SKM-1 (cell line): ENCODE measurements at regions not wholly inside any gene's neighbourhood (a gene's known extent, or its start where the extent isn't known, plus 50 kb on each side); places are given as distances from the start of the nearest gene placed in this dataset.

Experiments used
- DNase-seq: peaks from one replicate; lab custom pipeline; 2025; ENCODE audit not compliant: unreplicated experiment; lab: John Stamatoyannopoulos, UW

DNA sequence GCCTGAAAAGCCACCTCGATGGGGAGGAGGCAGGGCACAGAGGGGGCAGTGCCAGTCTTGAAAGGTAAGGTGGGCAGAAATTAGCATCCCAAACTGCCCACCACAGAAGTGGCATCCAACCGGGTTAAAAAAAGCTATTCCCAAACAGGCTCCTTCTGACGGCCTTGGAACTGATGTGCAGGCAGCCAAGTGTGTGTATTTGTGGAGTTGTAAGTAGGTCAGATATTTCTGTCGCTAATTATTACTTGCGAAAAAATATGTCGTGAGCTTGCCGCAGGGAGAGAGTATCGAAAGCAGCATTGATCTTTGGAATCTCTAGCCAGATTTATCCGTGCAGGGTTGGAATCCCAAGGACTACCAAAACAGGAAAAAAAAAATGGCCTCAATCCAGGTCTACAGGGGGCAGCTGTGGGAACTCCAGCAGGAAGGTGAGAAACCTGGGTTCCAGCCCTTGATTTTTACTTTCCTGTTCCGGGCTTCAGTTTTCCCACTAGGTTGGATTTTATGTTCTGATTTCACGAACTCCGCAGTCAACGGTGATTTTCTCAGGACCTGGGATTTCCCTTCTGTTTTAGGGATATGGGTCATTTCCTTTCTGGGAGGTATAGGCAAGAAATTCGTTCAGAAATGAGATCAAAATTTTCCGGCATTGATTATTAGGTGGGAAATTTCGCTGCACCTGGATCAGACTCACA is 200.8 kb downstream of the RGS3 start:
- no peak for DNase-seq

DNA sequence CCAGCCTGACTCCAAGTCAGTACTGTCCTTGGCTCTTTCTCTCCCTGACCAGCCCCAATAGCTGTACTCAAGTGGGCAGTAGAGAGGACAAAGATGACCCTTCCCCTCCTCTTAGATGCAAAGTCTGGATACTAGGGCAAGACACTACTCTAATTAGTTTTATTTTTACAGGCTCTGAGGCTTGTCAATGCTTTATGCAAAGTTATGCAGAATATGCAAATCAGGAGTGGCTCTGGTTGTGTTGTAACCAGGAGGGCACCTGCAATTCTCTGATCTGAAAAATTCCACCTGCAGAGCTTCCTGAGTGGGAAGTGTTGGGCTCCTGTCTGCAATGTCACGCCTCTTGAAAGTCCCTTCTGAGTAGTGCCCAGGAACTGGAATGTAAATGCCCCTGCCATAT is 201.5 kb downstream of the RGS3 start:
- DNase-seq = no peak

DNA sequence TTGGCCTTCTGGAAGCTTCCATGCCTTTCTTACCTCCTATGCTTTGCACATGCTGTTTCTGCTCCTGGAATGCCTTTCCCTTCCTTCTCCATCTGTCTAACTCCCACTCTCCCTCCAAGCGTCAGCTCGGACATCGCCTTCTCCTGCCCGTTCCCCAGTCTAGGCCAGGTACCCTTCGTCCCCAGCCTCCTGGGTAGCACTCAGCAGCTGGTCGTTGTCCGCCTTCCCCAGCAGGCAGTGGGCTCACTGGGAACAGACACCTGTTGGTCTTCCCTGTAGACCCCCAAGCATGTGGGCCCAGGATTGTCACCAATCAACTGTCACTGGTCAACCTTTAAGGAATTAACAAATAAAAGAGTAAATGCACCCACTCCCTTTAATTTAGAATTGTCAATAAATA is 202.2 kb downstream of the RGS3 start:
- DNase-seq = no peak

DNA sequence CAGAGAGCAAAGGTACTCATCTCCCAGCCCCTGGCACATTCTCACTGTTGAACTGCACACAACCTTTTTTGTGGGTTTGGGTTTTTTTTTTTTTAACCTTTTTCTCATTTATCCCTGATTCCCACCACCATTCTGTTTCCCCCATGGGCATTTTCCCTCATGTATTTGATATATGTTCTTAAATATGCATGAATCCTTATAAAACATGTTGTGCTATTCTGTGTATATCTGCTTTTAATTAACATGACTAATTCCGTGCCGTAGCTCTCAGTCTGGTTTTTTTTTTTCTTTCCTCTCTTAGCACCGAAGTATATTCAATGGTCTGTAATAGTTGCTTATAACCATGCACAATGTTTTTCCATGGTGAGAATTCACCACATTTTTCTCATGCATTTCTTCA is 204.5 kb downstream of the RGS3 start:
- DNase-seq = no peak

DNA sequence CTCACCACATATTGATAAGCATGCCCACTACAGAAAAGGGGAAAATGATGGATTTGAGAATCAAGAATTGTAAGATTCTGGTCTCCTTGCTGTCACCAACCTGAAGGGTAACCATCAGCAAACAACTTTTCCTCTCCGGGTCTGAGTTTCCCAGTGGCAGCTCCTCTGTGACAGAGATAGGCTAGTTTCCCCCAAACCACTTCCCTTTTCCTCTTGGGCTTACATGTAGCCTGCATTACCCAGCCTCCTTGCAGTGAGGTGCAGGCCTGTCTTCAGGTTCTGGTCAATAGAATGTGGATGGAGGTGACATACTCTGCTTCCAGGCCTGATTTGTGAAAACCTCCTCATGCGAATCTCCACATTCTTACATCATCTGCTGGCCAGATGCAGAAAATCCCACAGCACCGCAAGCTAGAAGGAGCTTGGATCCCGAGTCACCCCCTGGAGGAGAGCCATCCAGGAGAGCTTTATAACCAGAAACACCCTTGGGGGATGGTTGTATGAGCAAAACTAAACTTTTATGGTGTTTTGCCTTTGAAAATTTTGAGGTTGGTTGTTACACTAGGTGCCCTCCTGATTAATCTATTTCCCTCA is 206.1 kb downstream of the RGS3 start:
- peak; percentile 49 for DNase-seq

DNA sequence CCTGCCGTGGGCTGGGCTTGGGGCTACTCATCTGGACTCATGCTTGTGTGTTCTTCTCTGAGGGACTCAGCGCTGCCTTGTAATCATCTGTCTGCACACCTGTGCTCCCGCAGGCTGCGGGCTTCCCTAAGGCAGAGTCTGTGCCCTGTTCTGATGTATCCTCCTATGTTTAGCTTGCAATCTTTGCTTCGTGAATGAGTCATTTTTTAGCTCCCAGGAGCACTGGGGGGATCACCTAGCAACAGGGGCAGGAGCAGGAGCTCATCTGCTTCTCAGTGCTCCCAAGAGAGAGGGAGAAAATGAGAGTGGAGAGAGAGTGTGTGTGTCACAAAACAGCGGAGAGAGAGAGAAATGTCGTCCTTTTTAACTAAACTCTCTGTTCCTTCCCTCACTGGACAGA is 202.4 kb upstream of the ZNF618 start:
- no peak for DNase-seq

DNA sequence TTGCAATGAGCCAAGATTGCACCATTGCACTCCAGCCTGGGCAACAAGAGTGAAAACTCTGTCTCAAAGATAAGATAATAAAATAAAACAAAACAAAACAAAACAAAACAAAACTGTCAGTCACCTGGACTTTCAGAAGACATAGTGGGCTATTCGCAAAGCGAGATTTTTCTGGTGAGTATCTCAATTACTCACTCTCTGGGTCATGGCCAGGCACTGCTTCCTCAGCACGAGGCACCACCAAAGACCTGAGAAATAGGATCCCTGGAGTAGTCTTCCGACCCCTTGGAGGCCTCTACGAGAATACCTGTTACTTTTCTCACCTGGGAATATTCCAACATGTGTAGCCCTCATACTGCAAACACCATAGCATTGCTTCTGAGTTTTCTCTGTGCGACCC is 201.7 kb upstream of the ZNF618 start:
- no peak for DNase-seq

DNA sequence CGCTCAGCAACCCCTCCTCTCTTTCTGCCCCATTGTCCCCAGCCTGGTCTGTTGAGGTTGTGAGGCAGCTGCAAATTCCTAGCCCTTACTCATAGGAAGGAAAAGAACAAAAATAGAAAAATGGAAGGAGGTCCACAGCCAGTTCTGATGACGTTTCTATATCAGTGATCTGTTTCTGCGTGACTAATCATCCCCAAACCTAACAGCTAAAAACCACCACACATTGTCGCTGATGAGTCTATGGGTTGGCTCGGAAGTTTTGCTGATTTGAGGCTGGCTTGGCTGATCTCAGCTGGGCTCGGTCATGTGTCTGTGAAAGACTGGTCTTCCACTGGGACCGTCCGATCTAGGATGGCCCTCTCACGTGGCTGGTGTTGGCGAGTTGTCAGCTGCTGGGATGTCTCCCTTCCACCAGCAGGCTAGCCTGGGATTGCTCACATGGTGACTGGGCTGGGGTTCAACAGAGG is 200.6 kb upstream of the ZNF618 start:
- DNase-seq = no peak

DNA sequence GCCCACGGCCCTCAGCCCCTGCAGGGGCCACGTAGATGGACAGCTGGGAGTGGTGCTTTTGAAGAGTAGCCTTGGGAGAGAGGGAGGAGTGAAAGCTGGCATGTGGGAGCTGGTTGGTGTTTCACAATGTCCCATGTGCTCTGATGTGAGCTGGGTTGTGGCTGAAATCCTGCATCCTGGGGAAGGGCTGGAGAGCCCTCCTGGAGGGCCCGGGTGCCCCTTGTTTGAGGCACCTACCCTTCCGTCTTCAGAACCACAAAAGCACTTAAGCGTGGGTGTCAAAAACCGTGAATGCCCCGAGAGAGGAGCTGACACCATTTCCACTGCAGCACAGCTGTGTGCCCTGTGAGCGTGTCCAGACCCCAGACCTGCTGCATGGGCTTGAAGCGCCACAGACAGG is 199.1 kb upstream of the ZNF618 start:
- no peak for DNase-seq

DNA sequence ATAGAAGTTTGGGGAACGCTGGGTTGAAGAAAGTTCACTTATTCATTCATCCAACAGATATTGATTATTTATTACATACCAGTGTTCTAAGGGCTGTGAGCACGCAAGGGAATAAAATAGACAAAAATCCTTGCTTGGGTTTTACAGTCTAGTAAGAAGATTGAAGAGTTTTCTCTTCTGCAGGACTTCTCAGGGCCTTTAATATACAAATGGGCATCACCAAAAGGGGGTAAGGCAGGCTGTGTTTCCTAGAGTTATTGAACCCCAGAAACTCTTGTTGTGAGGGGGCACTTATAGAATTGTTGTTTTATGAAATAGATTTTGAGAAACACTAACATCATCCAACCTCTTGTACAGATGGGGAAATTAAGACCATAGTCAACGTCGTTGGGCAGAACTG is 198.5 kb upstream of the ZNF618 start:
- DNase-seq = no peak

DNA sequence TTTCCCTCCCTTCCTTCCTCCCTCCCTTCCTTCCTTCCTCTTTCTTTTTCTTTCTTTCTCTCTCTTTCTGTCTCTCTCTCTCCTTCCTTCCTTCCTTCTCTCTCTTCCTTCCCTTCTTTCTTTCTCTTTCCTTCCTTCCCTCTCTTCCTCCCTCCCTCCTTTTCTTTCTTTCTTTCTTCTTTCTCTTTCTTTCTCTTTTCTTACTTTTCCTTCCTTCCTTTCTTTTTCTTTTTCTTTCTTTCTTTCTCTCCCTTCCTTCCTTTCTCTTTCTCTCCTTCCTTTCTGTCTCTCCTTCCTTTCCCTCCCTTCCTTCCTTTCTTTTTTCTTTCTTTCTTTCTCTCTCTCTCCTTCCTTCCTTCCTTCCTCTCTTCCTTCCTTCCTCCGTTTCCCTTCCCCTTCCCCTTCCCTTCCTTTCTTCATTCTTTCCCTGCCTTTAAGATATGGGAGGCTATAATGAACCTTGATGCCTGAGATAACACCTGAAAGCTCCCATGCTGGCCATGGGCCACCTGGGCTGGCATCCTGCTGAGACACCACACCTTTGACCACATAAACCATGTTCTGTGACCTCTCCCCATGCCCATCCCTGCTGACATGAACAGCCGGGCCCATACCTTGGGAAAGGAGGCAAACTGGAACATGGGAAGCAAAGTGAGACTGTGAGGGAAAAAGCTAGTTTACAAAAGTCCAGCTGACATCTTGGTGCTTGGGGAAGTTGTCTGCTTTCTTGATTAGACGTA is 197.8 kb upstream of the ZNF618 start:
- DNase-seq = no peak

DNA sequence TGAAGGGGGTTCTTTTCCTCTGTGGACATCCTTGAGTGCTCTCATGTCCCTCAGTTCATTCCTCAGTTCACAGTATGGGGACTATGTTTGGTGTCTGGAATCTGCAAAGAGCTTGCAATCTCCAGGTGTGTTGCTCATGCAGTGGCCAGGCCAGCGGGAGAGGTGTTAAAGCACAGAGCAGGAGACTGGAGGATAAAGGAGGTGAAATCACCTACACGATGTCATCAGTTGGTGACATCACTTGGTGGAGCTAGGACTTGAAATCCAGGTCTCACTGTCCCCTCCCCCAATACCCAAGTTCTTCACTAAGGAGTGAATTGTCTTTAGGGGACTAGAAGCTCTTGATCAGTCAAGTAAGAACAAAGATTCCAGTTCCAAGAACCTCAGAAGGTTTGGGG is 197.3 kb upstream of the ZNF618 start:
- no peak for DNase-seq

DNA sequence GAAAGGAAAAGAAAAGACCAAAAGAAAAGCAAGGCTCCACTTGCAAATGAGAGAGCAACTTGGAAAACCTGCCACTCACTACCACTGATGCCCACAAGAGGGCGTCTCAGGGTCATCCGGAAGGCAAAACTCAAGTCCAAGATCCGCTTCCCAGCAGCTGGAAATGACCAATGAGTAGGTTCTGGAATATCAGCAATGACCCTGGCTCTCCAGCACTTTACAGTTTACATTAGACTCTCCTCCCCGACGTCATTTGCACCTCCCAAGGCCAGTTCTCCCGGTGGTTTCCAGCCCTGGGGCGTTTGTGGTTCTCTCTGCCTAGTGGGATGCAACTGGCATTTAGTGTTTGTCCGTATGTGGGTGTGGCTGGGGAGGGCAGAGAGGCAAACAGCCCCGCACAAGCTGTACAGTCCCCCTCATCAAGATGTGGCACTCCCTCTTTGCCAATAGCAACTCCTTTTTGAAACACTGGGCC is 193.8 kb upstream of the ZNF618 start:
- no peak for DNase-seq

DNA sequence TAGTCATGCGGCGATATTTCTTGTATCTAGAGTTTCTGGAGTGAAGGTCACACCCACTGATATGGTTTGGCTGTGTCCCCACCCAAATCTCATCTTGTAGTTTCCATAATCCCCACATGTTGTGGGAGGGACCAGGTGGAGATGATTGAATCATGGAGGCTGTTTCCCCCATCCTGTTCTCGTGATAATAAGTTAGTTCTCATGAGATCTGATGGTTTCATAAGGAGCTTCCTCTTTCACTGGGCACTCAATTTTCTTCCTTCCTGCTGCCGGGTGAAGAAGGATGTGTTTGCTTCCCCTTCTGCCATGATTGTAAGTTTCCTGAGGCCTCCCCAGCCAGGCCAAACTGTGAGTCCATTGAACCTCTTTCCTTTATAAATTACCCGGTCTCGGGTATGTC is 190.5 kb upstream of the ZNF618 start:
- peak; percentile 6 for DNase-seq

DNA sequence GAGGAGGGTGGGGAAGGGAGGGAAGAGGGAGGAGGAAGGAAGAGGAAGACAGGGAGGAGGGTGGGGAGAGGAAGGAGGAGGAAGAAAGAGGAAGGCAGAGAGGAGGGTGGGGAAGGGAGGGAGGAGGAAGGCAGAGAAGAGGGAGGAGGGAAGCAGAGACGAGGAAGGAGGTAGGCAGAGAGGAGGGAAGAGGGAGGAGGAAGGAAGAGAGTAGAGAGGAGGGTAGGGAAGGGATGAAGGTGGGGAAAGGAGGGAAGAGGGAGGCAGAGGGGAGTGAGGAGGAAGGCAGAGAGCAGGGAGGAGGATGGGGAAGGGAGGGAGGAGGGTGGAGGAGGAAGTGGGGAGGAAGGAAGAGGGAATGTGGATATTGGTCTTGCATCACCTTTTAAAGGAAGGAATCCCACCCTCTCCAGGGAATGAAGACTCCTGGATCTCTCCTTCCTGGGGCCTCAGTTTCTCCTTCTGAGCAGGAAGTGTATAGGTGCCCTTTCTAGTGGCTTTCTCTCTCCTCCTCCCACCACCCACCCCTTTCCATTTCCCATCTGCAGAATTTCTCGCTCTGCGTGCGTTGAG is 188.9 kb upstream of the ZNF618 start:
- no peak for DNase-seq

DNA sequence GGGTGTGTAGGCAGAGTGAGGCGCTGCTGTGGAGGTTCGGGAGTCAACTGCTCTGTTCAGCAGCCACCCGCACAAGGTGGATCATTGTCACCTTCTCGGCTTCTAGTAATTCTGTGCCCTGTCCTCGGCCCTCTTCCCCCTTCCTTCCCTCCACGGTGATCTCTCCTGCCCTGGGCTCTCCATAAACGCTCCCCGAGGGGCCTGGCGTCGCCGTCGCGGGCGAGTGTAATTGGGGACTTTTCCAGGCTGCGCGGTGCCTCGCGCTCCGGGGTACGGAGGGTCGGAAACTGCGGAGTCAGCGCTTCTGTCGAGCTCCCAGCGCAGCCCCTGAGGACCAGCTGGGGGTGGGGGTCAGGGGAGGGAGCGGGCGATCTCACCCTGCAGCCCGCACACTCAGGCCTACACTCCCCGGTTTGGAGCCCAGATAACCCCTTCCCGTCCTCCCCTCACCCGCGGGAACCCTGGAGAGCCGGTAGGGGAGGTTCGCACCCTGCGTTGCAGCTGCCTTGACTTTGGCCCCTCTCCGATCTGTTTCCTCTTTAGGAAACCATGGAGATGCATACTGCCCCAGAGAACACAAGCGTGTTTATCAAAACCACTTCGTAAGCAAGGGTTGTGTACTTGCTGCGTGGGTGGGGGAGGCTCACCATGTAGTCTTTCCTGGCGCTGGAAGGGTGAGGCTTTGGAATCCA is 188.3 kb upstream of the ZNF618 start:
- DNase-seq = no peak

DNA sequence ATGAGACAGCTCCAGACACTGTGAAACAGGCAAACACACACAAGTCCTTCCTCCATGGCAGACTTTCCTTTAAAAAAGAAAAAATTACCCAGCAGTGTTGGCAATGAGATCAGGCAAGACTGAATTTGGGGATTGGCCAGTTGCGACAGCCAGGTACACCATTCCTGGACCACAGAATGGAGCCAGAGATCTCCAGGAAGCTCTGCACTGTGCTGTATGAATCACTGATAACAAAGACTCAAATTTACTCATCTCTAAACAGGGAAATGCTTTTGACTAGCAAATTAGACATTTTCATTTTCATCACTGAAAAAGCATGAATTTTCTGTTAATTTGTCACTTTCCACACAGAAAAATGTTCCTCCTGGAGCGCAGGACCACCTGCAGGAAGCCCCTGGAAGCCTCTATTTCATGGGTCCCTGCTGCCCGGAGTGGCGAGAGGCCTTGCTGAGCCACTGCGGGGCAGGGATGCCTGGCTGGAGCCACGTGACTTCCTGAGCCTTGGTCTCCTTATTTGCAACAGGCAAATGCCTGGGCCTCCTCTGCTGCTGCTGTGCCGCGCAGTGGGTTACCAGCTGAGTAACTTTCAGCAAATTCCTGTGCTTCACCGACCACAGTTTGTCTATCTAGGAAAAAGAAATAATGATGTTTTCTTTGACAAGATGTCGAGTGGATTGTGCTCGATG is 185.9 kb upstream of the ZNF618 start:
- DNase-seq = no peak

DNA sequence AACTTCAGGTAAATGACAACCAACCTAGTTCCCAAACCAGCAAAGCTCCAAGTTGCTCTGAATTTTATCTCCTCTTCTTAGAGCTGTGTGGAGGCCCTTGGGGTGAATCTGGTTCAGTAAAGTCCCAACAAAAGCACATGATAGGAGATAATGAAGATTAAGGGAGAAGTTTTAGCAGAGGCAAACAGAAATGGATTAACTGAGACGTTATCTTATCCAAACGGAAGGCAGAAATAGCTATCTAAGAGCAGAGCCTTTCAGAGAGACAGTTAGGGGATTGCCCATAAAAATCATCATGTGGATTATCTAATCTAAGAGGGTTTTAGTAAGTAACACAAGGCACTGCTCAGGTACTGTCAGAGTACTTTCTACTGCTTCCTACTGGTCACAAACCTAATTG is 183.9 kb upstream of the ZNF618 start:
- DNase-seq = no peak

DNA sequence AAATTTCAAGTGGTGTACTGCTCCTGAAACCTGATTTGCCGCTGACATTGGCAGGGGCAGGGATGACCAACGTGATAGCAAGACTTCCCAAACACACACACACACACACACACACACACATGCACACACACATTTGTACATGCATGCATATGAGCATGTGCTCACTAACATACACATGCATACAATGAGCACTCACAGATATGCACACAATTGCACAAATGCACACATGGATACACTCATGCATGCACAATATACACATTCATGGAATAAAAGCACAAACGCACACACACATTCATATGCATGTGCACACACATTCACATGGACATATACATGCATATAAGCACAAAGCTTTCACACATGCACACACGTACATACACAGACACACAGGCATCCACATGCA is 181.2 kb upstream of the ZNF618 start:
- DNase-seq = no peak

DNA sequence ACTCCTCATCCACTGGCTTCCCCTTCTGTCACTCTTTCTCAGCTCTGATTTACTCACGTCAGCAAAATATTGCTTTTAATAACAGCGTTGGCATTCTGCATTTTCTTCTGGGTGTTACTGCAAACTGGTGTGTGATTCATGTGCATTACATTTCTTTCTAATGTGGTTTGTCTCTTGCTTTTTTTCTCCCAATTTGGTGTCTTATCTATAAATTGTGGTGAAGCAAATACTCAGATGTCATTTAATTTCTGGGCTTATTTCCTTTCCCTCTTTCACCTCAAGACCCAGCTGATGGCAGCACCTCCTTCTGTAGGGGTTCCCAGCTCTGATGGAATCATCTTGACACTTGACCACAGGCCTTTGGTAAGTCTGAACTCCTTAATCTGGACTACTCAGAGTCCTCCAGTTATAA is 180.7 kb upstream of the ZNF618 start:
- DNase-seq = no peak

DNA sequence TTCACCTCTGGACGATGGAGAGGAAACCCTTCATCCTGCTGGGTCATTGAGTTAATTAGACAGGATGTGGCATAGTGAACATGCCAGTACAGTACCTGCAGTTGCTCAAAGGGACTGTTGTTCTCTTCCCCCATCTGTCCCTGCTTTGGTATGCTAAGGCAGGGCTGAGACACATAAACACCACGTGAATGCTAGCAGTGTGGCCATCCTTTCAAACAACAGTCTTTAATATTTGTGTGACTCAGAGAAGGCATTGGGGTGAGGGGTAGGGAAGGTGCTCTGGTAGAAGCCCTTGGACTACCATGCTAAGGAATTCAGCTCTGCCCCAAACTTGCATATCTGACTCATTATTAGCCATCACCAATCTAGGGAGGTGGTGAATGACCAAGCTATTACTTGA is 180.2 kb upstream of the ZNF618 start:
- DNase-seq = no peak
